NCI-H1092 treated with DMSO at 0.1 percent for 48 hours (cell line): ENCODE measurements at regions not wholly inside any gene's neighbourhood (a gene's known extent, or its start where the extent isn't known, plus 50 kb on each side); places are given as distances from the start of the nearest gene placed in this dataset.
A peak's percentile ranks its signal among the peaks of the same experiment; 100 is the strongest.

Source experiments
- DNase-seq: peaks from one replicate; lab custom pipeline; 2025; lab: John Stamatoyannopoulos, UW

GRCh38 chr4:152269448-152270191 is 266.3 kb downstream of the FBXW7 start:
- no peak for DNase-seq

- no peak for DNase-seq
These were observed 268.1 kb downstream of the FBXW7 start for GRCh38 chr4:152267811-152268210.

- DNase-seq, result no peak
These were observed 268.9 kb downstream of the FBXW7 start for GRCh38 chr4:152266831-152267480.

- no peak for DNase-seq
These were observed 270.7 kb downstream of the FBXW7 start for GRCh38 chr4:152265149-152265621.

GRCh38 chr4:152264106-152264505 is 271.8 kb downstream of the FBXW7 start:
- no peak for DNase-seq

- no peak for DNase-seq
These were observed 276.0 kb downstream of the FBXW7 start for GRCh38 chr4:152259866-152260265.

GRCh38 chr4:152258804-152259708 is 276.8 kb downstream of the FBXW7 start:
- no peak for DNase-seq

GRCh38 chr4:152258391-152258790 is 277.5 kb downstream of the FBXW7 start:
- no peak for DNase-seq

- DNase-seq, result no peak
These were observed 278.3 kb downstream of the FBXW7 start for GRCh38 chr4:152257601-152258066.

GRCh38 chr4:152256996-152257395 is 278.9 kb downstream of the FBXW7 start:
- DNase-seq, result no peak

GRCh38 chr4:152255437-152255836 is 280.5 kb downstream of the FBXW7 start:
- peak; percentile 71 for DNase-seq

GRCh38 chr4:152248347-152248746 is 287.5 kb downstream of the FBXW7 start:
- DNase-seq, result no peak

GRCh38 chr4:152247271-152247975 is 288.5 kb downstream of the FBXW7 start:
- no peak for DNase-seq

GRCh38 chr4:152246659-152247058 is 289.2 kb downstream of the FBXW7 start:
- DNase-seq, result no peak

GRCh38 chr4:152245680-152246079 is 290.2 kb downstream of the FBXW7 start:
- DNase-seq, result no peak

GRCh38 chr4:152244659-152245058 is 291.2 kb downstream of the FBXW7 start:
- no peak for DNase-seq

GRCh38 chr4:152243896-152244595 is 291.8 kb downstream of the FBXW7 start:
- DNase-seq, result no peak

GRCh38 chr4:152243206-152243605 is 292.7 kb downstream of the FBXW7 start:
- DNase-seq, result no peak

- no peak for DNase-seq
These were observed 295.7 kb downstream of the FBXW7 start for GRCh38 chr4:152240232-152240631.

GRCh38 chr4:152239216-152239615 is 296.7 kb downstream of the FBXW7 start:
- DNase-seq, result no peak

GRCh38 chr4:152236519-152237056 is 299.3 kb downstream of the FBXW7 start:
- no peak for DNase-seq
